ENCODE measurements at regions not wholly inside any gene's neighbourhood (a gene's known extent, or its start where the extent isn't known, plus 50 kb on each side); places are given as distances from the start of the nearest gene placed in this dataset.

DNA sequence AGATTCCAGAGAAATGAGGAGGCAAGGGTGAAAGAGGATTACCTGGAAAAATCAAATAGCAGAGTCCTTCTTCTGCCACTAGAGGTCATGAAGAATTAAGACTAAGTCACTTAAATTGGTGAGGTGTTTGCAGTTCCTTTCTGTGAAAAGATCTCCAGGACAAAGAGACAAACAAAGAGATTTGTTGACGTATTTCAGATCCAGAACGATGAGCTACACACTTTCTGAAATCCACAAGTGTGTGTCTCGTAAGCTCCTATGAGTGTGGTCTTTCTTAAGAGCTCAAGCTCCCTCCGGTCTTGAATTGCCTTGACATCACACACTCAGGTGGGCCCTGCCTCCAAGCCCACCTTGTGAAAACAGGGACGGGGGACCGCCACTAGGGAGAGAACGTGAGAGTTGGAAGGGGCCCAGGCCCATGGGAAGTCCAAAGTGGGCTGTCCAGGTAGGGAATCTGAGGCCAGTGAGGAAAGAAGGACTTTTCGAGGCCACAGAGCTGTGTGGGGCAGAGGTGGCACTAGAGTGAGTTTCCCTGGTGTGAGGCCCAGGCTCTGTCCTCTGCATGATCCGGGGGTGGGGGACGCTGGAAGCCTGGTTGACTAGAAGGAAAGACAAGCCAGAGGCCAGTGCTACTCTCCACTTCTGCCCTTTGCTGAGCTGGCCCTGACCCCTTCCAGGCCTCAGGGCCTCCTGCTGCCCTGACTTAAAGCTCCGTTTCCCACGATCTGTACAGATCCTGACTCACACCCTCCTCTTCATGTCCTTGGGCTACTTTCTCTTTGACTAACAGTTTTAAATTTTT lies 168.1 kb upstream of the NCK2 start:
- no peak for TF ChIP-seq YY1 (IDR thresholded peaks at IDR 0.05; ENCODE audit: insufficient read depth, insufficient read length)
- no peak for TF ChIP-seq SUZ12 (IDR thresholded peaks at IDR 0.05; ENCODE audit: extremely low read depth, insufficient read depth, insufficient read length)

All from NT2/D1 (cell line).